Activated CD8-positive, alpha-beta memory T cell treated with anti-CD3 and anti-CD28 coated beads, Interleukin-2, amount 50 U/mL, for 48 hours (primary cell): ENCODE measurements at regions not wholly inside any gene's neighbourhood (a gene's known extent, or its start where the extent isn't known, plus 50 kb on each side); places are given as distances from the start of the nearest gene placed in this dataset.
"Not testable (repeated sequence)": the region's sequence is repeated elsewhere in the genome, so short reads cannot be mapped to it uniquely, and the experiment has no call there.

Experiments
- DNase-seq: peaks from one replicate; pipeline ENCODE4 v3.0.0-alpha.2; 2020

DNA sequence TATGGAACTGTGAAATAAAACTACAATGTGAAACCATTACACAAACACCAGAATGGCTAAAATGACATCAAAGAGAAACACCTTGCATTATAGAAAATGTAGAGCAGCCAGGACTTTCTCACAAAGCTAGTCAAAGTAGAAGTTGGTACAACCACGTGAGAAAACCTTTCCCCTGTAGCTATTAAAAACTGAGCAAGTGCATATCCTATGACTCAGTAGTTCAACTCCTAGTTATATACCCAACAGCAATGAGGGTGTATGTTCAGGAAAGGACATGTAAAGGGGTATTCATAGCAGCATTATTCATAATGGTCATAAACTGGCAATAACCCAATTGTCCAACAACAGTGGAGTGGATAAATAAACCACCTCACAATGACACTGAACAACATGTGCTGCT is 177.5 kb upstream of the NUDT10 start:
- DNase-seq, result no peak

- no peak for DNase-seq
Observed at GRCh38 chrX:51155566-51155965, 177.1 kb upstream of the NUDT10 start.

- DNase-seq, result no peak
Observed at GRCh38 chrX:51158231-51158630, 174.4 kb upstream of the NUDT10 start.

- DNase-seq, result not testable (repeated sequence)
Observed at GRCh38 chrX:51159378-51159777, 173.2 kb upstream of the NUDT10 start.

DNA sequence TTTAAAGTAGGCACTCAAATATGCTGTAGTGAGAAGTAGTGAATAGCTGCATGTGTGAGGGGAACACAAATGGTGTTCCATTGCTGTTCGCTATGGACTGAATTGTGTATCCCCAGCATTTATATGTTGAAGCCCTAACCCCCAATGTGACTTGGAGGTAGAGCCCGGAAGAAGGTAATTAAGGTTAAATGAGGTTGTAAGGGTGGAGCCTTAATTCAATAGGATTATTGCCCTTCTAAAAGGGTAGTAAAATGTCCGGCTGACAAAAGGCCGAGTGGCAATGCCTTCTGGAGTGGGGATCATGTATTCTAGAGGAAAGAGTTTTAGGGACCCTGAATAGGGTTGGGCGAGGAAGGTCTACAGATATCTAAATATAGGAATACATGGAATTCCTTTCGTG is 168.9 kb upstream of the NUDT10 start:
- DNase-seq, result no peak

- not testable (repeated sequence) for DNase-seq
Observed at GRCh38 chrX:51178356-51178900, 154.2 kb upstream of the NUDT10 start.

DNA sequence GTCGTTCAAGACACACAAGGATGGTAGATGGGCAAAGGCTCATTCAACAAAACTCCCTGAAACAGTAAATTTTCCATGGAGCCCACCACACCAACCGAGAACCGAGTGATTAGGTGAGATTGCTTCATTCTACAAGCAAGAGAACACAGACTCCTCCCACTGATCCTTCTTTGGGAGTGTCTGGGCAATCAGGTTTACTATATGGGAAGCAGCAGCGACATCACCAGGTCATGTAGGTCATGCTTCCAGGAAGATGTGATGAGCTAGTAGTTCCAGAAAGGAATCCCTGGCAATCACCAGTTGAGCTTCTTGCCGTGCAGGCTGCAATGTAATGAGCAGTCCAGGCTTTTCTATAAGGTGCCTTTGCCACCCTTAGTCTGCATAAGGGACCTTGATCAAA is 152.8 kb upstream of the NUDT10 start:
- DNase-seq, result not testable (repeated sequence)

DNA sequence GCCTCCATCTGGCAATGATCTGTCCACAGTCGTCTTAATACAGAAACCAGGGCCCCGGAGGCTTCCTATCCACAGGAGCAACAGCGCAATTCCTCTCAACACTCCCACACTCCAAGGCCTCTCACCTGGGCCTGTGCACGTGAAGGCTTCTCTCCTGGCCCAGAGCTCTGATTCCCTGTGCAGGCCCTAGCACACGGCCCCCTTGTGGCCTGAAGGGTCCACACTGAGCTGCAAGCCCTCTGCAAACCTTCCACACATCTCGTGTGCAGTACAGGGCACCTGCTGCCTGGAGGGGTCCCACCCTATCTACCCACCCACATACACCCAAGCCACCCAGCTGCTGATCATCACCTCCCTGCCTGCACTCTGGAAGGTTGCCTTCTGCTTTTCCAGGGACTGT is 150.1 kb upstream of the NUDT10 start:
- no peak for DNase-seq

DNA sequence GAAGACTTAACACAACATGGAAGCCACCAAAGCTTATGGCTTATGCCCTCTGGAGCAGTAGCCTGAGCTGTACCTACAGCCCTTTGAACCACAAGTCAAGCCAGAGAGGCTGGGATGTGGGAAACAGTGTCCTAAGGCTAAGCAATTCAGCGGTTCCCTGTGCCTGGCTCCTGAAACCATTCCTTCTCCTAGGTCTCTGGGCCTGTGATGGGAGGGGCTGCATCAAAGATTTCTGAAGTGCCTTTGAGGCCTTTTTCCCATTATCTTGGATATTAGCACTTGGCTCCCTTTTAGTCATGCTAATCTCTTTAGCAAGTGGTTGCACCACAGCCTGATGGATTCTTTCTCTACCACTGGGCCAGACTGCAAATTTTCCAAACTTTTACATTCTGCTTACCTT is 140.5 kb upstream of the NUDT10 start:
- no peak for DNase-seq

DNA sequence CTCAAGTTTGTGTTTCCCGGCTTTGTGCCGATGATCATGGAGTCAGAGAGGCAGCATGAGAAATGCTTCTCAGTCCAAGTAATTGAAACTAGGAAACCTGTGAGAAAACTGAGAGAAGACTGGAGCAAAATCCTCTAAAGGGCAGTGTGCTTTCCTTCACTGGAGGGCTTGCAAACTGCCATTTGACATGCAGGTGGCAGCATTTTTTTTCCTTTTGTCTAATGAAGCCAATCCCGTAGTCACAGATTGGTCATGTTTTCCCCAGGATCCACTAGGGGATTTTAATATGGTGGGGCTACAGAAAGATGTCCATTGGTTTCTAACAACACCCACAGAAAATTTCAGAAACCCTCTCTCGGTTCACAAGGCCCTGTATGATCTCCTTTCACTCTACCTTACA is 117.4 kb upstream of the NUDT10 start:
- no peak for DNase-seq

DNA sequence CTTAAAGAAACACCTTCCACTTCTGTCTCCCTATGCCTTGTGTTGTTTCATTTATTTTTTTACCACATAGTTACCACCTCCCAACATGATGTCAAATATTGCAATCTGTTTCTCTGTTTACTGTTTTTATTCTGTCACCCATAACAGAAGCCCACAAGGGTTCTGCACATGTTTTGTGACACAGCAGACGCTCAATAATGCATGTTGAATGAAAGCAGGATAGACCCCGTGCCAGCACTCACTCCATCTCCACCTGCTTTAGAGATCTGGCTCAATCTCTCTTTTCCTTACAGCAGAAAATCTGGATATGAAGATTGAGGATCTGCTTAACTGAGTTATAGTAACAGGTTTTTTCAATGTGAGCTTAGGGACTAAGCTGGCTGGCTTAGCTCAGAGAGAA is 116.8 kb upstream of the NUDT10 start:
- no peak for DNase-seq

- no peak for DNase-seq
Observed at GRCh38 chrX:51242212-51242611, 90.4 kb upstream of the NUDT10 start.

- DNase-seq, result no peak
Observed at GRCh38 chrX:51257490-51257889, 75.1 kb upstream of the NUDT10 start.

DNA sequence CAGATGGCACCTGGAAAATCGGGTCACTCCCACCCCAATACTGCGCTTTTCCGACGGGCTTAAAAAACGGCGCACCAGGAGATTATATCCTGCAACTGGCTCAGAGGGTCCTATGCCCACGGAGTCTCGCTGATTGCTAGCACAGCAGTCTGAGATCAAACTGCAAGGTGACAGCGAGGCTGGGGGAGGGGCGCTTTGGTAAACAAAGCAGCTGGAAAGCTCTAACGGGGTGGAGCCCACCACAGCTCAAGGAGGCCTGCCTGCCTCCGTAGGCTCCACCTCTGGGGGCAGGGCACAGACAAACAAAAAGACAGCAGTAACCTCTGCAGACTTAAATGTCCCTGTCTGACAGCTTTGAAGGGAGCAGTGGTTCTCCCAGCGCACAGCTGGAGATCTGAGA is 70.4 kb upstream of the NUDT10 start:
- DNase-seq, result not testable (repeated sequence)

DNA sequence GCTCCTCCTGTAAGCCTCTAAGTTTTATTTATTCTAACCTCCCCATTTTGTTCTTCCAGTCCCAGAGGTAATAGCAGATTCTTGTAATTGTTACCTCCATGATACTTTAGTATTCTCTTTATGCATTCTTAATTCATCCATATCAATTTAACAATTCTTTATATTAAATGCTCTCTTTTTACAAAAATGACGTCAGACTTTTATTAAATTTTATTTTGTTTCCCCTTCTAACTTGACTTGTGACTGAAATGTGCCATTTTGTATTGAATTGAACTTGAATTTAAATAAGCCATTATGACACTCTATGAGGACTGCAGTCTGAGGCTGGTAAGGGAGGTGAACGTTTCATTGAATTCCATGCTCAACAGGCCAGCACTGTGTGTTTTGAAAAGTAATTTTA is 60.0 kb upstream of the NUDT10 start:
- no peak for DNase-seq

GRCh38 chrX:51281758-51282318 is 50.8 kb upstream of the NUDT10 start:
- DNase-seq, result no peak
